SK-N-SH treated with all-trans-retinoic acid at 6 μM for 48 hours (cell line): ENCODE measurements at regions not wholly inside any gene's neighbourhood (a gene's known extent, or its start where the extent isn't known, plus 50 kb on each side); places are given as distances from the start of the nearest gene placed in this dataset.

Source experiments
- CSDC2 ChIP-seq: fragments of 250-450 bp; sonication (Bioruptor Pico); IDR thresholded peaks from 2 replicates; pipeline ENCODE4 v1.5.0; 2020; ENCODE audit warnings: mild to moderate bottlenecking, moderate library complexity
- ZNF70 ChIP-seq: fragments of 450-650 bp; formaldehyde crosslinking; IDR thresholded peaks from 2 replicates; pipeline ENCODE4 v1.5.0; 2020; ENCODE audit warnings: mild to moderate bottlenecking, moderate library complexity

DNA sequence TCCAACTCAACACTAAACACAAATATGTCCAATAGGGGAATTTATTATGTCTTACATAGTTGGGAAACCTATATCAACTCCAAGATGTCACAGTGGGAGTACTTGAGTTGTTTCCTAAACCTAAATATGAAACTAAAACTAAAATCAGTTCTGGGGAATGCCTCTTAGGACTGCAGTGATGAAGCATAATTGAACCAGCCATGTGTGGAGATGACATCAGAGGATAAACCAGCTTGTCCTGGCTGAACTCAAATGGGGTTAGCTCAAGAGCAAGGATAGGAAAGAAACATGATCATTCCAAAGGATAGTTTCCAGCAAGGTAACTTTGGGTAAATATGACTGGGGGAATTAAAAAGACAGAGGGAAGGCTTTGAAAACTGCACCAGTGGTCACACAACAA, 88.9 kb upstream of the PLPPR1 start:
- TF ChIP-seq CSDC2 (CRISPR knock-in tag) (no peak), ZNF70 (no peak)
